ENCODE measurements at regions not wholly inside any gene's neighbourhood (a gene's known extent, or its start where the extent isn't known, plus 50 kb on each side); places are given as distances from the start of the nearest gene placed in this dataset.

DNA sequence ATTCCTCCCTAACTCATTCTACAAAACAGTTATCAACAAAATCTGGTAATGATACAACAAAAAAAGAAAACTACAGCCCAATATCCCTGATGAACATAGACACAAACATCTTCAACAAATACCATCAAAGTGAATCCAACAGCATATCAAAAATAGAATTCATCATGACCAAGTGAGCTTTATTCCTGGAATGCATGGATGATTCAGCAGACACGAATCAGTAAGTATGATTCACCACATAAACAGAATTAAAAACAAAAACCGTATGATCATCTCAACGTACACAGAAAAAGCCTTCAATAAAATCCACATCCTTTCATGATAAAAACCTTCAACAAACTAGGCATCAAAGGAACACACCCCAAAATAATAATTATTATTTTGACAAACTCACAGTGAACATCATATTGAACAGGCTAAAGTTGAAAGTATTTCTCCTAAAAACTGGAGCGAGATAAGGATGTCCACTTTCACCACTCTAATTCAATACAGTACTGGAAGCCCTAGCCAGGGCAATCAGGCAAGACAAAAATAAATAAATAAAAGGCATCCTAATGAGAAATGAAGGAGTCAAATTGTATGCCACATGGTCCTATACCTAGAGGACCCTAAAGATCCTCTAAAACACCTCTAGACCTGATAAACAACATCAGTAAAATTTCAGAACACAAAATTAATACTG is 305.1 kb upstream of the RGMB start:
- TF ChIP-seq, protein P1, sequence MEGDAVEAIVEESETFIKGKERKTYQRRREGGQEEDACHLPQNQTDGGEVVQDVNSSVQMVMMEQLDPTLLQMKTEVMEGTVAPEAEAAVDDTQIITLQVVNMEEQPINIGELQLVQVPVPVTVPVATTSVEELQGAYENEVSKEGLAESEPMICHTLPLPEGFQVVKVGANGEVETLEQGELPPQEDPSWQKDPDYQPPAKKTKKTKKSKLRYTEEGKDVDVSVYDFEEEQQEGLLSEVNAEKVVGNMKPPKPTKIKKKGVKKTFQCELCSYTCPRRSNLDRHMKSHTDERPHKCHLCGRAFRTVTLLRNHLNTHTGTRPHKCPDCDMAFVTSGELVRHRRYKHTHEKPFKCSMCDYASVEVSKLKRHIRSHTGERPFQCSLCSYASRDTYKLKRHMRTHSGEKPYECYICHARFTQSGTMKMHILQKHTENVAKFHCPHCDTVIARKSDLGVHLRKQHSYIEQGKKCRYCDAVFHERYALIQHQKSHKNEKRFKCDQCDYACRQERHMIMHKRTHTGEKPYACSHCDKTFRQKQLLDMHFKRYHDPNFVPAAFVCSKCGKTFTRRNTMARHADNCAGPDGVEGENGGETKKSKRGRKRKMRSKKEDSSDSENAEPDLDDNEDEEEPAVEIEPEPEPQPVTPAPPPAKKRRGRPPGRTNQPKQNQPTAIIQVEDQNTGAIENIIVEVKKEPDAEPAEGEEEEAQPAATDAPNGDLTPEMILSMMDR (IDR thresholded peaks at IDR 0.05; ENCODE audit: poor library complexity), result no peak
- no peak for TF ChIP-seq EZH2 (IDR thresholded peaks at IDR 0.05; ENCODE audit: borderline replicate concordance)
